Neuronal stem cell (in vitro differentiated cells): ENCODE measurements at regions not wholly inside any gene's neighbourhood (a gene's known extent, or its start where the extent isn't known, plus 50 kb on each side); places are given as distances from the start of the nearest gene placed in this dataset.

ENCODE experiments used
- DNase-seq: peaks from one replicate; pipeline ENCODE4 v3.0.0-alpha.2; 2013; ENCODE audit warnings: low spot score
- H2AFZ ChIP-seq: one replicate; pipeline ENCODE4 v1.6.1; 2013; ENCODE audit warnings: mild to moderate bottlenecking, low read length, inconsistent platforms
- H2AK5ac ChIP-seq: 2 replicates; pipeline ENCODE4 v1.6.1; 2013; ENCODE audit warnings: low read depth, mild to moderate bottlenecking, inconsistent platforms, low read length, moderate library complexity, mixed read lengths
- H2BK120ac ChIP-seq: 2 replicates; pipeline ENCODE4 v1.6.1; 2013; ENCODE audit warnings: low read depth, mild to moderate bottlenecking, inconsistent platforms, low read length, moderate library complexity, mixed read lengths
- H2BK12ac ChIP-seq: one replicate; pipeline ENCODE4 v1.6.1; 2013; ENCODE audit warnings: low read length, inconsistent platforms
- H2BK15ac ChIP-seq: 2 replicates; pipeline ENCODE4 v1.6.1; 2013; ENCODE audit warnings: mild to moderate bottlenecking, low read length, inconsistent platforms, mixed read lengths
- H2BK5ac ChIP-seq: one replicate; pipeline ENCODE4 v1.6.1; 2013; ENCODE audit warnings: inconsistent platforms, mild to moderate bottlenecking, low read length, moderate library complexity
- H3K14ac ChIP-seq: one replicate; pipeline ENCODE4 v1.6.1; 2013; ENCODE audit warnings: low read length, inconsistent platforms
- H3K18ac ChIP-seq: 2 replicates; pipeline ENCODE4 v1.6.1; 2013; ENCODE audit warnings: low read length, inconsistent platforms
- H3K23ac ChIP-seq: 2 replicates; pipeline ENCODE4 v1.6.1; 2013; ENCODE audit warnings: low read depth, mild to moderate bottlenecking, mixed read lengths, low read length, inconsistent platforms; ENCODE audit not compliant: poor library complexity
- H3K27ac ChIP-seq: replicated peaks from 3 replicates; pipeline ENCODE4 v1.5.1; 2013; ENCODE audit warnings: low read length, inconsistent platforms
- H3K27me3 ChIP-seq, 3 experiments: 2 replicates each; pipeline ENCODE4 v1.6.1; 2013; ENCODE audit warnings: low read length in 3 of 3, mild to moderate bottlenecking in 2 of 3, inconsistent platforms in 1 of 3, low read depth in 1 of 3, mixed read lengths in 1 of 3, moderate library complexity in 1 of 3; ENCODE audit not compliant: control insufficient read depth in 3 of 3, insufficient read depth in 3 of 3
- H3K36me3 ChIP-seq, 2 donors: replicated peaks in 1 of 2; 2 replicates each; pipeline ENCODE4 v1.6.1; 2013; ENCODE audit warnings: low read length in 2 of 2; ENCODE audit not compliant: control insufficient read depth in 2 of 2, insufficient read depth in 2 of 2
- H3K4ac ChIP-seq: 2 replicates; pipeline ENCODE4 v1.6.1; 2013; ENCODE audit warnings: inconsistent platforms, mild to moderate bottlenecking, low read length, moderate library complexity
- H3K4me1 ChIP-seq, 2 donors: 1 replicate in 1 of 2; 2 replicates in 1 of 2; pipeline ENCODE4 v1.6.1; 2013; ENCODE audit warnings: low read length in 2 of 2, low read depth in 1 of 2; ENCODE audit not compliant: control insufficient read depth in 2 of 2, insufficient read depth in 1 of 2
- H3K4me2 ChIP-seq: one replicate; pipeline ENCODE4 v1.6.1; 2013; ENCODE audit warnings: mild to moderate bottlenecking, low read length, inconsistent platforms; ENCODE audit not compliant: insufficient read depth, poor library complexity, severe bottlenecking
- H3K4me3 ChIP-seq, 2 donors: 2 replicates each; pipeline ENCODE4 v1.5.1; 2013; ENCODE audit warnings: low read length in 2 of 2, mild to moderate bottlenecking in 2 of 2, inconsistent platforms in 1 of 2, moderate library complexity in 1 of 2
- H3K79me1 ChIP-seq: one replicate; pipeline ENCODE4 v1.6.1; 2013; ENCODE audit warnings: low read depth, mild to moderate bottlenecking, inconsistent platforms, low read length, moderate library complexity
- H3K9ac ChIP-seq: one replicate; pipeline ENCODE4 v1.6.1; 2013; ENCODE audit warnings: mild to moderate bottlenecking, low read depth, low read length, inconsistent platforms; ENCODE audit not compliant: poor library complexity
- H3K9me3 ChIP-seq, 2 donors: replicated peaks in 1 of 2; 2 replicates each; pipeline versions ENCODE3 to v1.6.1; 2013; ENCODE audit warnings: low read length in 2 of 2, mild to moderate bottlenecking in 2 of 2, inconsistent platforms in 1 of 2, low read depth in 1 of 2, mixed read lengths in 1 of 2, moderate library complexity in 1 of 2; ENCODE audit not compliant: control insufficient read depth in 2 of 2, insufficient read depth in 1 of 2
- H4K8ac ChIP-seq: one replicate; pipeline ENCODE4 v1.6.1; 2013; ENCODE audit warnings: low read depth, mild to moderate bottlenecking, inconsistent platforms, low read length, moderate library complexity
- H4K91ac ChIP-seq: one replicate; pipeline ENCODE4 v1.6.1; 2013; ENCODE audit warnings: low read length, low read depth, mild to moderate bottlenecking, inconsistent platforms; ENCODE audit not compliant: poor library complexity
- WGBS, 2 donors: extraction: QIAGEN DNeasy Blood & Tissue Kit; methylation state at CpG; one replicate each; pipeline ENCODE4 v1.1.7; 2013; ENCODE audit warnings: missing lambda C conversion rate in 2 of 2, mixed read lengths in 1 of 2; ENCODE audit not compliant: insufficient read length in 2 of 2, insufficient replicate concordance in 1 of 2; ENCODE audit errors: extremely low coverage in 2 of 2; 5-methylcytosine and 5-hydroxymethylcytosine counted together

DNA sequence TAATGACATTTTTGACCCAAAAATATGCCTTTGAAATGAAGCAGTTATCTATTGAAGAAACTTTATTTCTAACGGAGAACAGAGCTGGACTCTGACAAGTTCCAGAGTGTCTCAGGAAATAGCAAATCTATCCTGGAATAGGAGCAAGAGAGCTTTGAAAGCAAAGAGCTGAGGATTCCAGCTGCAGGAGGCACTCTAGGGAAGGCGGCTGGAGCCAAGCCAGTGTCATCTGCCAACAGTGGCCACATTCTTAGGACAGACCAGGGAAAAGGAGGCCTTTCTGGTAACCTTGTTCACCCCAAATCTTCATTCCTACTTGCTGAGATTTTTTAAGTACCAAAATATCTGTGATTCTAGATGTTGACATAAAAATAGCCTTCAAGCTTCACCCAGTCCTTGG lies 493.5 kb upstream of the B3GAT1 start:
- H3K9ac ChIP-seq = no peak overlapping the region
- H2BK5ac ChIP-seq = no peak overlapping the region
- no peak overlapping the region for H4K91ac ChIP-seq
- H4K8ac ChIP-seq = no peak overlapping the region
- H3K27ac ChIP-seq = no peak overlapping the region
- H3K23ac ChIP-seq = no peak overlapping the region
- H3K18ac ChIP-seq = no peak overlapping the region
- no peak overlapping the region for H2BK120ac ChIP-seq
- no peaks in the 10 kb centered on the region for H3K79me1 ChIP-seq
- H3K4me3 ChIP-seq = no peak overlapping the region
- WGBS, 2 donors = no CpG with 5 or more reads among the region's 2 CpGs
- no peaks in the 10 kb centered on the region for H3K27me3 ChIP-seq
- no peak for DNase-seq
- no peaks in the 10 kb centered on the region for H3K9me3 ChIP-seq
- no peak overlapping the region for H3K14ac ChIP-seq
- no peak overlapping the region for H3K4me2 ChIP-seq
- no peak overlapping the region for H2BK12ac ChIP-seq
- H3K4me1 ChIP-seq = peaks cover 0 to 3% of the 10 kb centered on the region in 2 donors
- H3K36me3 ChIP-seq = no peaks in the 10 kb centered on the region
- no peak overlapping the region for H2AFZ ChIP-seq
- no peak overlapping the region for H2BK15ac ChIP-seq
- no peak overlapping the region for H3K4ac ChIP-seq
- H2AK5ac ChIP-seq = no peak overlapping the region

DNA sequence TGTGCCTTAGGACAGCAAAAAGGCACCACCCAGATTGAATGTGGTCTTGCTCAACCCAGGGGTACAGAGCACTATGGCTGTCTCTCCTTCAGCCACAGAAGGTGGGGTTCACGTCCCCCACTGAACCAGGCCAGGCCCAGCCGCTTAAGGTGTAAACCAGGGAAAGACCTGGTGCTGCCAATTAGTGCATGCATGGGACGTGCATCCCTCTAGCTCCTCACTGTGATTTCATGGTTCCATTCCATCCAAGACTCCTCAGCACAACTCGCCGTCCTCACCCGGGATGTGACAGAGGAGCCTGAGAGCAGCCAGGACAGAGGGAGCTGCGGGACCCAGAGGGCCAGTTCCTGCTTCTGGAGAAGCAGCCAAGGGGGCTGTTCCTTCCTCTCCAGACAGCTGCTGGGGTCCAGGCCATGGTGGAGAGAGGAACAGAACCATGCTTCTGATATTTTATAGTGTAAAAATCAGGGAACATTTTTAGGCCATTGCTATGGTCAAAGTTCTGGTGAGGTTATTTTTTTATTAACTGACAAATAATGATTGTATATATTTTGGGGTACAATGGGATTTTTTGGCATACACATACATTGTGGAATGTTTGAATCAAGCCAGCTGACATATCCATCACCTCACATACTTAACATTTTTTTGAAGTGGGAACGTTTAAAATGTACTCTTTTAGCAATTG lies 492.2 kb upstream of the B3GAT1 start:
- no CpG with 5 or more reads among the region's 8 CpGs for WGBS, 2 donors
- Histone ChIP-seq H2BK120ac (no peak overlapping the region), H2BK12ac (no peak overlapping the region), H3K36me3 (no peaks in the 10 kb centered on the region), H3K27me3 (no peaks in the 10 kb centered on the region), H3K14ac (no peak overlapping the region), H3K9me3 (no peaks in the 10 kb centered on the region), H2BK15ac (peak overlapping the region; percentile 50), H3K4me1 (peaks cover 0 to 3% of the 10 kb centered on the region in 2 donors), H3K27ac (no peak overlapping the region), H3K4ac (peak overlapping the region; percentile 55), H3K18ac (peak overlapping the region; percentile 41), H3K23ac (no peak overlapping the region), H2AFZ (no peak overlapping the region), H3K79me1 (no peaks in the 10 kb centered on the region), H4K91ac (peak overlapping the region; percentile 24), H3K4me3 (no peak overlapping the region), H2BK5ac (no peak overlapping the region), H3K9ac (no peak overlapping the region), H3K4me2 (no peak overlapping the region), H2AK5ac (no peak overlapping the region), H4K8ac (no peak overlapping the region)
- no peak for DNase-seq

DNA sequence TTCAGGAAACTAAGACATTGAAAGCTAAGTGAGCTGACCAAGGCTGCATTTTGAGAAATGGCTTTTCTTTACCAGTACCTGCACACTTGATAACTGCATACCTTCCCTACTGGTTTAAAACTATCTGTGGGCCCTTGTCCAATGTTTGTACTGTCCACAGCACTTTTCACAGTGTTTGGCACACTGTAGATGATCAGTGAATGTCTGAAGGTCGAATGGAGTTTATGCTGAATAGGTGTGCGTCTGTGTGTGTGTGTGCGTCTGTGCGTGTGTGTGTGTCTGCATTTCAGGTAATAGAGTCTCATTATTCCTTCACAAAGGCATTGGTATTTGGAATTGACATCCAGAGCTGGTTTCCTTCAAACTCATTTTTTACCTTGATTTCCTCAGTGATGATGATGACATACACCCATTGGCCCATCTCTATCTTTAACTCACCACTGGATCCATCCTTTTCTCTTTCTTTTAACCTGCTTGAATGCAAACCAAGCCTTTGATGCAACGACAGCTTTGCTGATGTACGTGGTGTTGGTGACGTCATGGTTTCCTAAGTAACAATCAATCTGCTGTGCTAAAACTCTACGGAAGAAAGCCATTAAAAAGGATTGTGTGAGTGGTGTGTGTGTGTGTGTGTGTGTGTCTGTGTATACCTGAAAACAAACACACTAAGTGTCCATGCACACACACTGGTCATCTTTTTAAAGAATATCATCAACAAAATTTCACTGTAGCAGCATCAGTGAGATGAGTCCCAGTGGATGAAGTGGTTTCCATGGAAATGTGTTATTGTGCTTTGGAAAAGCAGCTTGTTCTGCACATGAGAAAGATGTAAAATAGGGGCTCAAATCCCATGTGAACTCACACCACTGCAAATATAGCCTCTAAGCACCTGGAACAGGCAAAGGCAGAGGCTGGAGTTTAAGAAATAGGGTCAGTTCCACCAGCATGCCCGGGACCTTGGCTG lies 490.2 kb upstream of the B3GAT1 start:
- Histone ChIP-seq H2AK5ac (no peak overlapping the region), H3K4me2 (no peak overlapping the region), H3K27ac (no peak overlapping the region), H2BK5ac (no peak overlapping the region), H3K14ac (no peak overlapping the region), H2BK120ac (no peak overlapping the region), H2AFZ (no peak overlapping the region), H2BK12ac (no peak overlapping the region), H3K27me3 (no peaks in the 10 kb centered on the region), H3K4me3 (no peak overlapping the region), H3K4ac (no peak overlapping the region), H3K4me1 (peaks cover 0 to 3% of the 10 kb centered on the region in 2 donors), H3K36me3 (no peaks in the 10 kb centered on the region), H3K9me3 (no peaks in the 10 kb centered on the region), H4K8ac (no peak overlapping the region), H3K9ac (no peak overlapping the region), H3K18ac (no peak overlapping the region), H3K23ac (no peak overlapping the region), H4K91ac (no peak overlapping the region), H3K79me1 (no peaks in the 10 kb centered on the region), H2BK15ac (no peak overlapping the region)
- no peak for DNase-seq
- no CpG with 5 or more reads among the region's 9 CpGs for WGBS, 2 donors

DNA sequence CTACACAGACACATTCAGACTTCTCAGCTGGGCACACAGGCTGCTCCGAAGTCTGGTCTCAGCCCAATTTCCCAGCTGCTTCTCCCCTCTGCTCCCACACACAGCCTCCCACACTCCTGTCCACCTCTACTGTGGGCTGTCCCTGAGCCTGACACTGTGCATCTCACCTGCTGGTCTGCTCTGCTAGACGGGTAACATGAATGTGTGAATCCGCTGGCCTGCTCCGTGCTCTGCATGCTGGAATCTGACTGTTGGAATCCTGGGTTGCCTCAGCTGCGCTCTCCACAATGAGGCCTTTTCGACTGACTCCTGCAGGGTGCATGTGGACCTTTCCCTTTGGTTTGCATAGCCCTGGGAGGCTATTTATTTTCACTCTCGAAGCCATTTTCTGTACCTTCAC lies 489.5 kb upstream of the B3GAT1 start:
- DNase-seq = no peak
- H3K36me3 ChIP-seq = no peaks in the 10 kb centered on the region
- H3K23ac ChIP-seq = peak overlapping the region; percentile 20
- H3K18ac ChIP-seq = peak overlapping the region; percentile 15
- H2AFZ ChIP-seq = no peak overlapping the region
- H4K91ac ChIP-seq = no peak overlapping the region
- H3K14ac ChIP-seq = no peak overlapping the region
- no peaks in the 10 kb centered on the region for H3K79me1 ChIP-seq
- no peak overlapping the region for H2AK5ac ChIP-seq
- no peak overlapping the region for H2BK5ac ChIP-seq
- H3K27ac ChIP-seq = no peak overlapping the region
- peak overlapping the region; percentile 4 for H2BK12ac ChIP-seq
- no peak overlapping the region for H2BK120ac ChIP-seq
- no CpG with 5 or more reads among the region's 7 CpGs for WGBS, 2 donors
- H3K9ac ChIP-seq = no peak overlapping the region
- H3K4me1 ChIP-seq = peaks cover 0 to 3% of the 10 kb centered on the region in 2 donors
- H3K9me3 ChIP-seq = no peaks in the 10 kb centered on the region
- no peak overlapping the region for H2BK15ac ChIP-seq
- H3K4me2 ChIP-seq = no peak overlapping the region
- no peak overlapping the region for H3K4me3 ChIP-seq
- H3K4ac ChIP-seq = no peak overlapping the region
- H4K8ac ChIP-seq = no peak overlapping the region
- no peaks in the 10 kb centered on the region for H3K27me3 ChIP-seq
